GM23248 (cell line): ENCODE measurements at regions not wholly inside any gene's neighbourhood (a gene's known extent, or its start where the extent isn't known, plus 50 kb on each side); places are given as distances from the start of the nearest gene placed in this dataset.

ENCODE experiments used
- DNase-seq: peaks from one replicate; pipeline ENCODE4 v3.0.0-alpha.2; 2015
- H2AFZ ChIP-seq: fragments of 200-600 bp; sonication (generic); 2 replicates; pipeline ENCODE4 v1.6.1; 2016; ENCODE audit warnings: antibody characterized with exemption
- H3F3A ChIP-seq: fragments of 200-600 bp; sonication (generic); 2 replicates; pipeline ENCODE4 v1.6.1; 2016; ENCODE audit warnings: mild to moderate bottlenecking, antibody characterized with exemption, mixed run types; ENCODE audit not compliant: insufficient read depth
- H3K27ac ChIP-seq: fragments of 200-600 bp; sonication (generic); 2 replicates; pipeline ENCODE4 v1.5.1; 2016; ENCODE audit warnings: mild to moderate bottlenecking
- H3K27me3 ChIP-seq: fragments of 200-600 bp; sonication (generic); replicated peaks from 2 replicates; pipeline ENCODE4 v1.6.1; 2016; ENCODE audit warnings: mild to moderate bottlenecking; ENCODE audit not compliant: insufficient read depth
- H3K36me3 ChIP-seq: fragments of 200-600 bp; sonication (generic); 2 replicates; pipeline ENCODE4 v1.6.1; 2016; ENCODE audit warnings: low read depth, mild to moderate bottlenecking
- H3K4me1 ChIP-seq: fragments of 200-600 bp; sonication (generic); 2 replicates; pipeline ENCODE4 v1.6.1; 2016; ENCODE audit warnings: mild to moderate bottlenecking; ENCODE audit not compliant: insufficient read depth
- H3K4me2 ChIP-seq: fragments of 200-600 bp; sonication (generic); one replicate; pipeline ENCODE4 v1.6.1; 2016; ENCODE audit warnings: mild to moderate bottlenecking; ENCODE audit not compliant: unreplicated experiment
- H3K4me3 ChIP-seq: fragments of 200-600 bp; sonication (generic); 2 replicates; pipeline ENCODE4 v1.5.1; 2016; ENCODE audit warnings: mild to moderate bottlenecking
- H3K79me2 ChIP-seq: fragments of 200-600 bp; sonication (generic); 2 replicates; pipeline ENCODE4 v1.6.1; 2016; ENCODE audit warnings: mild to moderate bottlenecking; ENCODE audit not compliant: insufficient read depth
- H3K9ac ChIP-seq: fragments of 200-600 bp; sonication (generic); 2 replicates; pipeline ENCODE4 v1.6.1; 2016; ENCODE audit warnings: mild to moderate bottlenecking
- H3K9me2 ChIP-seq: fragments of 200-600 bp; sonication (generic); 2 replicates; pipeline ENCODE4 v1.6.1; 2016; ENCODE audit warnings: mixed run types, mild to moderate bottlenecking, moderate library complexity; ENCODE audit not compliant: insufficient read depth
- H3K9me3 ChIP-seq: fragments of 200-600 bp; sonication (generic); one replicate; pipeline ENCODE4 v1.6.1; 2017; ENCODE audit warnings: low read depth
- H4K20me1 ChIP-seq: fragments of 200-600 bp; sonication (generic); 2 replicates; pipeline ENCODE4 v1.6.0; 2016; ENCODE audit not compliant: insufficient read depth
- EZH2 ChIP-seq: fragments of 200-600 bp; sonication (generic); IDR thresholded peaks from 2 replicates; pipeline ENCODE4 v1.6.1; 2018; ENCODE audit warnings: antibody characterized with exemption, mild to moderate bottlenecking; ENCODE audit not compliant: insufficient read depth, poor library complexity, severe bottlenecking
- EZH2phosphoT487 ChIP-seq: fragments of 200-600 bp; sonication (generic); IDR thresholded peaks from 2 replicates; pipeline ENCODE4 v1.6.1; 2018; ENCODE audit warnings: antibody characterized with exemption, moderate library complexity, mild to moderate bottlenecking, low read depth; ENCODE audit not compliant: insufficient read depth
- WGBS, 2 experiments: methylation state at CpG; one replicate each; pipeline ENCODE4 v1.1.6; 2015 to 2017; ENCODE audit warnings: low lambda C conversion rate in 2 of 2, low coverage in 1 of 2; ENCODE audit errors: missing lambda C conversion rate in 2 of 2; 5-methylcytosine and 5-hydroxymethylcytosine counted together
- in situ Hi-C: fragments of 300-500 bp; cut with MboI; formaldehyde crosslinking; loops from 2 replicates; pipeline ENCODE4 v1.15.0; 2020

- DNase-seq, result peak; percentile 0
- 7 to 12% methylated on average over 1 of the region's 1 CpG for WGBS, 2 experiments
- TF ChIP-seq EZH2phosphoT487 (no peak), EZH2 (no peak)
- H2AFZ ChIP-seq, result no peak overlapping the region
- in situ Hi-C loops, result no loop called here
- no peaks in the 10 kb centered on the region for H3K79me2 ChIP-seq
- H3K27ac ChIP-seq, result no peak overlapping the region
- no peaks in the 10 kb centered on the region for H3K4me1 ChIP-seq
- no peaks in the 10 kb centered on the region for H3K27me3 ChIP-seq
- no peaks in the 10 kb centered on the region for H3K36me3 ChIP-seq
- H3K4me2 ChIP-seq, result no peak overlapping the region
- no peak overlapping the region for H3K9ac ChIP-seq
- no peaks in the 10 kb centered on the region for H3F3A ChIP-seq
- no peaks in the 10 kb centered on the region for H3K9me3 ChIP-seq
- no peaks in the 10 kb centered on the region for H3K9me2 ChIP-seq
- no peak overlapping the region for H3K4me3 ChIP-seq
- H4K20me1 ChIP-seq, result no peaks in the 10 kb centered on the region
Measured at GRCh38 chr13:85864963-85865530, 65.8 kb upstream of the SLITRK6 start.

DNA sequence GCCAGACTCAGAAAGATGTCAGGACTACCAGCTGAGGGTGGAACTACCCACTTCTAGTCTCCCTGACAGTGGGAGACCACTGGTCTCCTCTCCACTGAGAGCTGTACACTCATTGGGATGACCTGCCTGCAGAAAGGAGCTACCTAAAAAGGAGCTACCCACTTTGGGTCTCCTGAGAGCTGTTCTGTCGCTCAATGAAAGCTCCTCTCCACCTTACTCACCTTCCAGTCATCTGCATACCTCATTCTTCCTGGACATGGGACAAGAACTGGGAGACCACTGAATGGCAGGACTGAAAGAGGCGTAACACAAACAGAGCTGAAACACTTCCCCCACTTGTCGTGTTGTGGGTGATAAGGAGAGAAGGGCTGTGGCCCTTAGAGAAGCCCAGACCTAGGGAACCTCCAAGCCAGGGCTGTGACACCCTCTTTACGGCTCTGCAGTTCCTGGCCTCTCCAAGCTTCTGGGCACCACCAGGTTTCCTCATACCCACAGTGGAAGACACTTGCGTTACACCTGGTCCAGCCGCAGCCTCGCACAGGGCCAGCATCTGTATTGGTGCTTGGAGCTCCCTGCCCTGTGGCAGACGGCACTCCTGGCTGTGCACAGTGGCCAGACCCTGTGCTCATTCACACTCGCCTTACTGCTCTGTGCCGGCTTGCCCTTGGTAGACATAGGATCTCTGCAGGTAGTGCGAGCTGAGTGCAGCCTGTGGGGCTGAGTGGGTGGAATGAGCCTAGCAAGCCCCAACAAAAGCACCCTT lies 54.9 kb upstream of the SLITRK6 start:
- no peaks in the 10 kb centered on the region; the same call in 1 of the 2 replicates for H3K9me2 ChIP-seq
- TF ChIP-seq EZH2phosphoT487 (no peak), EZH2 (no peak)

GRCh38 chr13:85853161-85853894 lies 54.1 kb upstream of the SLITRK6 start:
- Histone ChIP-seq H3K9ac (no peak overlapping the region), H3K4me1 (no peaks in the 10 kb centered on the region), H3K9me2 (no peaks in the 10 kb centered on the region), H3F3A (no peaks in the 10 kb centered on the region), H3K36me3 (no peaks in the 10 kb centered on the region), H3K79me2 (no peaks in the 10 kb centered on the region), H2AFZ (no peak overlapping the region), H4K20me1 (no peaks in the 10 kb centered on the region), H3K4me2 (no peak overlapping the region), H3K4me3 (no peak overlapping the region), H3K27me3 (no peaks in the 10 kb centered on the region), H3K9me3 (no peaks in the 10 kb centered on the region), H3K27ac (no peak overlapping the region)
- TF ChIP-seq EZH2 (no peak), EZH2phosphoT487 (no peak)
- no peak for DNase-seq
- in situ Hi-C loops, result no loop called here
- WGBS, 2 experiments, result 22 to 29% methylated on average over 8 of the region's 8 CpGs

More for the DNA sequence above, 54.9 kb upstream of the SLITRK6 start:
- in situ Hi-C loops, result no loop called here
- H3K27ac ChIP-seq, result no peak overlapping the region
- no peaks in the 10 kb centered on the region for H3K4me1 ChIP-seq
- no peak overlapping the region for H3K4me3 ChIP-seq
- no peak overlapping the region for H3K4me2 ChIP-seq
- H3K9ac ChIP-seq, result no peak overlapping the region
- no peaks in the 10 kb centered on the region for H3K36me3 ChIP-seq
- no peaks in the 10 kb centered on the region for H3K79me2 ChIP-seq
- WGBS, 2 experiments, result 24 to 26% methylated on average over 11 of the region's 11 CpGs
- H3K27me3 ChIP-seq, result no peaks in the 10 kb centered on the region
- H3K9me3 ChIP-seq, result no peaks in the 10 kb centered on the region
- DNase-seq, result no peak
- H3F3A ChIP-seq, result no peaks in the 10 kb centered on the region
- no peaks in the 10 kb centered on the region for H4K20me1 ChIP-seq
- H2AFZ ChIP-seq, result no peak overlapping the region
